Skeletal muscle satellite cell (primary cell): ENCODE measurements at regions not wholly inside any gene's neighbourhood (a gene's known extent, or its start where the extent isn't known, plus 50 kb on each side); places are given as distances from the start of the nearest gene placed in this dataset. TPM values are rescaled to one million over a fixed set of nuclear protein-coding genes. Genes with fewer than 3 reads are reported as not detected.

Experiments used
- small RNA-seq: library from RNA; depleted of rRNA; stranded (forward); fragments of <200 nt; gene quantifications from one replicate; pipeline ENCODE3, GENCODE V24; 2012

Small RNA genes in the stretch of these regions (small RNA-seq; reads per million reads assigned to genes)
- gene AC245291.3 (not detected), gene IGLVVII-41-1 (not detected)
